ENCODE measurements at regions not wholly inside any gene's neighbourhood (a gene's known extent, or its start where the extent isn't known, plus 50 kb on each side); places are given as distances from the start of the nearest gene placed in this dataset.

- no peak overlapping the region for H3K4me3 ChIP-seq
- no peak for TF ChIP-seq CTCF (IDR thresholded peaks at IDR 0.05)
- H3K27me3 ChIP-seq (ENCODE audit: insufficient read depth in 3 of 3, low read length in 2 of 3) = no peaks in the 10 kb centered on the region
- H3K9me3 ChIP-seq = peaks cover 4% of the 10 kb centered on the region
- no peak for ATAC-seq
- H3K4me1 ChIP-seq = no peaks in the 10 kb centered on the region
- intact Hi-C loops (cut with DNase I) = no loop called here
- no peak for DNase-seq
- no peak overlapping the region for H3K27ac ChIP-seq
- H3K36me3 ChIP-seq (ENCODE audit: insufficient read depth in 1 of 2, low read depth in 1 of 2) = no peaks in the 10 kb centered on the region
- 33 to 42% (median 39%) methylated on average over 16 of the region's 16 CpGs for WGBS, 3 donors
Observed at GRCh38 chr7:49580000-49580399, 193.4 kb upstream of the VWC2 start.

GRCh38 chr7:49580761-49581160, 192.7 kb upstream of the VWC2 start:
- no peak overlapping the region for H3K4me3 ChIP-seq
- H3K36me3 ChIP-seq (ENCODE audit: insufficient read depth in 1 of 2, low read depth in 1 of 2) = no peaks in the 10 kb centered on the region
- no peaks in the 10 kb centered on the region for H3K27me3 ChIP-seq (ENCODE audit: insufficient read depth in 3 of 3, low read length in 2 of 3)
- DNase-seq (no peak), ATAC-seq (no peak)
- no peaks in the 10 kb centered on the region for H3K4me1 ChIP-seq
- intact Hi-C loops (cut with DNase I) = no loop called here
- WGBS, 3 donors = 55 to 57% (median 56%) methylated on average over 1 of the region's 1 CpG
- no peak overlapping the region for H3K27ac ChIP-seq
- no peak for TF ChIP-seq CTCF (IDR thresholded peaks at IDR 0.05)
- peaks cover 4% of the 10 kb centered on the region for H3K9me3 ChIP-seq

- intact Hi-C loops (cut with DNase I) = no loop called here
- H3K36me3 ChIP-seq (ENCODE audit: insufficient read depth in 1 of 2, low read depth in 1 of 2) = no peaks in the 10 kb centered on the region
Observed at GRCh38 chr7:49583440-49583839, 190.0 kb upstream of the VWC2 start.

GRCh38 chr7:49596701-49597491, 176.5 kb upstream of the VWC2 start:
- no peak for TF ChIP-seq CTCF (IDR thresholded peaks at IDR 0.05)
- WGBS, 3 donors = 69 to 73% (median 70%) methylated on average over 4 of the region's 4 CpGs
- H3K36me3 ChIP-seq (ENCODE audit: insufficient read depth in 1 of 2, low read depth in 1 of 2) = no peaks in the 10 kb centered on the region
- DNase-seq (no peak), ATAC-seq (no peak)
- no peaks in the 10 kb centered on the region for H3K9me3 ChIP-seq
- no peaks in the 10 kb centered on the region for H3K27me3 ChIP-seq (ENCODE audit: insufficient read depth in 3 of 3, low read length in 2 of 3)
- no peak overlapping the region for H3K4me3 ChIP-seq
- no peaks in the 10 kb centered on the region for H3K4me1 ChIP-seq
- H3K27ac ChIP-seq = no peak overlapping the region
- intact Hi-C loops (cut with DNase I) = no loop called here

More at GRCh38 chr7:49583440-49583839, 190.0 kb upstream of the VWC2 start:
- Histone ChIP-seq H3K27me3 (ENCODE audit: insufficient read depth in 3 of 3, low read length in 2 of 3) (no peaks in the 10 kb centered on the region), H3K27ac (no peak overlapping the region), H3K9me3 (peaks cover 4% of the 10 kb centered on the region), H3K4me3 (no peak overlapping the region), H3K4me1 (no peaks in the 10 kb centered on the region)
- 82 to 85% (median 84%) methylated on average over 4 of the region's 4 CpGs for WGBS, 3 donors
- no peak for ATAC-seq
- no peak for DNase-seq
- no peak for TF ChIP-seq CTCF (IDR thresholded peaks at IDR 0.05)

GRCh38 chr7:49597805-49598204, 175.6 kb upstream of the VWC2 start:
- H3K4me1 ChIP-seq = no peaks in the 10 kb centered on the region
- H3K36me3 ChIP-seq (ENCODE audit: insufficient read depth in 1 of 2, low read depth in 1 of 2) = no peaks in the 10 kb centered on the region
- no peak for TF ChIP-seq CTCF (IDR thresholded peaks at IDR 0.05)
- H3K27me3 ChIP-seq (ENCODE audit: insufficient read depth in 3 of 3, low read length in 2 of 3) = no peaks in the 10 kb centered on the region
- H3K4me3 ChIP-seq = no peak overlapping the region
- 39 to 44% (median 42%) methylated on average over 3 of the region's 3 CpGs for WGBS, 3 donors
- intact Hi-C loops (cut with DNase I) = no loop called here
- H3K27ac ChIP-seq = no peak overlapping the region
- ATAC-seq = no peak
- no peaks in the 10 kb centered on the region for H3K9me3 ChIP-seq
- no peak for DNase-seq

All from psoas muscle (tissue), 7 donors.